GM21526 (cell line): ENCODE measurements at regions not wholly inside any gene's neighbourhood (a gene's known extent, or its start where the extent isn't known, plus 50 kb on each side); places are given as distances from the start of the nearest gene placed in this dataset.
"Not testable (repeated sequence)": the region's sequence is repeated elsewhere in the genome, so short reads cannot be mapped to it uniquely, and the experiment has no call there.

Source experiments
- ATAC-seq: cut with Tn5 transposase; IDR thresholded peaks from one replicate; pipeline ENCODE4 v1.9.1; 2021; ENCODE audit warnings: moderate library complexity; ENCODE audit not compliant: unreplicated experiment, low FRiP score

DNA sequence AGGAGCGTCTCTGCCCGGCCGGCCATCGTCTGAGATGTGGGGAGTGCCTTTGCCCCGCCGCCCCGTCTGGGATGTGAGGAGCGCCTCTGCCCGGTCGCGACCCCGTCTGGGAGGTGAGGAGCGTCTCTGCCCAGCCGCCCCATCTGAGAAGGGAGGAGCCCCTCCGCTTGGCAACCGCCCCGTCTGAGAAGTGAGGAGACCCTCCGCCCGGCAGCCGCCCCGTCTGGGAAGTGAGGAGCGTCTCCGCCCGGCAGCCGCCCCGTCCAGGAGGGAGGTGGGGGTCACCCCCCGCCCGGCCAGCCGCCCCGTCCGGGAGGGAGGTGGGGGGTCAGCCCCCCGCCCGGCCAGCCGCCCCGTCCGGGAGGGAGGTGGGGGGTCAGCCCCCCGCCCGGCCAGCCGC is 432.7 kb downstream of the LIG4 start:
- not testable (repeated sequence) for ATAC-seq

DNA sequence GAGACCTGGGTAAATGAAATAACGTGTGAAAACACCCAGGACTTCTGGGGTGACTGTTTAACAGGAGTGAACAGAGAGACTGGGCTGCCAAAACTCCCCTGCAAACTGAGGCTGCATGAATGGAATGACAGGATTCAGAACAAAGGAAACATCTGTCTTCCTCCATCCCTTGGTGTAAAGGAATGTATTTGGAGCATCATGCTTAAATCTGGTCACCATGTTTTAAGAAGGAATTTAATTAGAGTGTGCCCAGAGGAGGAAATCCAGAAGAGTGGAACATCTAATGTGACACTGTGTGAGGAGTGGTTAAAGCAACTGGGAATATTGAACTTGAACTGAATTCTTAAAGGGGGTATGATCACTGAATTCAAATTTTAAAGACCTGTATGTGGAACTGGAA is 437.2 kb downstream of the LIG4 start:
- ATAC-seq = no peak

DNA sequence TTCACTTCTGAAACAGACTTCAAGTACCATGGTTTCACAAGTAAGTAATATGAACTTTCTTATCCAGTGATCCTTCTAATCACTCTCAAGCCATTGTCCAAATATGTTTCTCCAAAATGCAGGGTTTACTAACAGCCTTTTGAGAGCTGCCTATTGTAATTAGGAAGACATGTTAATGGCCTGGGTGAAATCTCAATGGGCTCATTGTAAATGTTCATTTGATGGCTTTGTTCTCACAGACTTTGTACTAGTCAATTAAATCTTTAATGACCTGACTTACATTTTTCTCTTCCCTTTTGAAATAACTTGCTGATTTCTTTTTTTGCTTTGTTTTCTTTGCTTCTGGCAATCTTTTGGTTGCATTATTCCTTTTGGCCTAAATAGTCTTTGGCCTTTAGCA is 444.8 kb downstream of the LIG4 start:
- no peak for ATAC-seq

- ATAC-seq = no peak
Observed at GRCh38 chr13:107767119-107767518, 448.2 kb downstream of the LIG4 start.

GRCh38 chr13:107765724-107766401 is 449.5 kb downstream of the LIG4 start:
- no peak for ATAC-seq

GRCh38 chr13:107764046-107764445 is 451.3 kb downstream of the LIG4 start:
- no peak for ATAC-seq

GRCh38 chr13:107753748-107754147 is 461.6 kb downstream of the LIG4 start:
- ATAC-seq = no peak

GRCh38 chr13:107753291-107753690 is 462.0 kb downstream of the LIG4 start:
- no peak for ATAC-seq

- no peak for ATAC-seq
Observed at GRCh38 chr13:107743983-107744382, 471.4 kb downstream of the LIG4 start.

GRCh38 chr13:107743526-107743925 is 471.8 kb downstream of the LIG4 start:
- no peak for ATAC-seq

GRCh38 chr13:107743100-107743499 is 472.2 kb downstream of the LIG4 start:
- no peak for ATAC-seq

- ATAC-seq = no peak
Observed at GRCh38 chr13:107742544-107742943, 472.8 kb downstream of the LIG4 start.

DNA sequence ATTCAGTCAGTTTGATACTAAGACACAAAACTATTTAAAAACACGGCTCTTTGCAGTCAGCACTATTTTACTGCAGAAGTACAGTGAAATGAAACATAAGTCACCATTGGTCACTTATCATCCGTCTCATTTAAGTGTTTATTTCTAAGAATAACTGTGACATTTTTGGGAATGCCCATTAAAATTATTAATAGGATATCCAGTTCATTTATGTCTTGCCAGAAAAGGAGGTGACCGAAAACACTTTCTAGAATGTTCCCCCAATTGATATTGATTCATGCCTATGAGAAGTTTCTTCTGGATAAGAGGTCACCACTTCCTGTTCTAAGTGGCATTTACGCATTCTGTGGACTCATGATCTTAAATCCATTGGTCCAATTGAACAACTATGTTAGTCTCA is 477.3 kb downstream of the LIG4 start:
- ATAC-seq = no peak

- no peak for ATAC-seq
Observed at GRCh38 chr13:107736731-107737130, 478.6 kb downstream of the LIG4 start.

GRCh38 chr13:107736170-107736569 is 479.2 kb downstream of the LIG4 start:
- no peak for ATAC-seq

DNA sequence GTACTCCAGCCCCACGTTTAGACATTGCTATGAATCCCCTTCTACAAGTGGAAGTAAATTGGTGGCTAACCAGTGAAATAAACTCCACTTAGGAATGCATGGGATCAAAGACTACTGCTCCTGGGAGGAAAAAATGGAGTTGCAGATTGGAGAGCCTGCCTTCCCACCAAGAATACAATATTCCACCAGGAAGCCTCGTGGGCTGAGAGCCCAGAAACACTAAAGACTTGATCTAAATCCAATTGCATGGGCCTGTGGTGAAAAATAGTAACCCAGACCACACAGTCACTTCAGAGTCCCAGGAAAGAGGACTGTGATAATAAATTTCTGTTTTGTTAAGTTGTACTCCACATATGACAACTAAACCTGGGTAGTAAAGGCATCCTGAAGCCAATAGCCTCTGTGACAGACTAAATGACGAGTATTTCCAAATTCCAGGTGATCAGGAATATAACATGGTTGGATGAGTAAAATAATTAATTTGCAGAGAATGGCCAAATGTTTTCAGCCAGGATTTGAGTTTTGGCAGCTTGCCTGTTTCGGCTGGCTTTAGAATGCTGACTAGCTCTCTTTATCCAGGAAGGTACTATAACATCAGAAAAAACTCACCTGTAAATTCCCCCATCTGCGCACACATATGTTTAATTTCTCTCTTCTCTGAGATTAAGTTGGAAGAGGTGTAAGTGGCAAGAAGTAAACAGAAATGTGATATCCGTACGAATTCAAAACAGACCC is 480.3 kb downstream of the LIG4 start:
- ATAC-seq = no peak

DNA sequence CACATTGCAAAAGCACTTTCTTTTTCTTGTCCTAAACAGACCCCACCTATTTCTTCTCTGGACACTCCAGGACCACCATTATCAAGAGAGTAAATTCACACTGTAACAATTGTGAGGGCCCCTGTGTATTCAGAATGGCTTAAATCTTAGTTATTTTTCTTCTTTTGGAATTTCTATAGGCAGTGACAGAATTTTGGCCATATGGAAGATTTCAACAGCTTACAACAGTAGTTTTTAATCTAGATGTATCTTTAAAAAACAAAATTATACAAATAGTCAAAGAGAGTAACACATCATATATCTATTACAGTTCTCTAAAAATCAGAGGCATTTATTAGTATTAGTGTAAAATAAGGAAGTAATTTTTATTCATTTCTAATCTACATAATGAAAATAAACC is 482.1 kb downstream of the LIG4 start:
- ATAC-seq = no peak

- ATAC-seq = no peak
Observed at GRCh38 chr13:107730813-107731212, 484.5 kb downstream of the LIG4 start.

DNA sequence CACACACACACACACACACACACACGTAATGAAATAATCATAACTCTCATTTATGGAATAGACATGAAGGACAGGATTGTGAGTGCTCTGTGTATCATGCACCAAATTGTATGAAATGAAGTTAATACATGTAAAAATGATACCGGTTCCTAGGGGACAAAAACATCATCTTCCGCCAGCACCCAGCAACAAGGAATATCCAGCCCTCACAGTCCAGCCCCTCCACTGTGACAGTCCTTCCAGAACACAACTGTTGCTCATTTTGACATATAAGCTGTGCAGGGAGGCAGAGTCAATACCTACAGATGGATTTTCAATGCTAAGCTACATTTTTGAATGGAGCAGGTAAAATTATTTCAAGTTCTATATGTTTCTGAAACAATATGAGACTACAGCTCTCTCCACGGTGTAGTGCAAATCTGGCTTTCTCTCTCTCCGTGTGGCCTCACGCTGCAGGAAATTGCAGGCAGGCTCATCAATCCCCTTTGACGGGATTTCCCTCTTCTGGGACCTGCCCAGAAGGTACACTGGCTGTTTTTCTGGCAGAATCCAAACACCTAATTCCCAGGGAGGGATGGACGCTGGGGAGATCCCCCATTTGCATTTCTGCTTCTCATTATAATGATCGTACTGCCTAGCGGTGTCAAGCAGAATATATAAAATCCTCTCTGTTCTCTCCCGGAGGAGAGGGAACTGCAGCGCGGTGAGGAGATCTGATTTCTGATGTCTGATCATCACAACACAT is 494.0 kb downstream of the LIG4 start:
- no peak for ATAC-seq

- ATAC-seq = no peak
Observed at GRCh38 chr13:107716741-107717140, 498.6 kb downstream of the LIG4 start.

- no peak for ATAC-seq
Observed at GRCh38 chr13:107716241-107716640, 499.1 kb downstream of the LIG4 start.

DNA sequence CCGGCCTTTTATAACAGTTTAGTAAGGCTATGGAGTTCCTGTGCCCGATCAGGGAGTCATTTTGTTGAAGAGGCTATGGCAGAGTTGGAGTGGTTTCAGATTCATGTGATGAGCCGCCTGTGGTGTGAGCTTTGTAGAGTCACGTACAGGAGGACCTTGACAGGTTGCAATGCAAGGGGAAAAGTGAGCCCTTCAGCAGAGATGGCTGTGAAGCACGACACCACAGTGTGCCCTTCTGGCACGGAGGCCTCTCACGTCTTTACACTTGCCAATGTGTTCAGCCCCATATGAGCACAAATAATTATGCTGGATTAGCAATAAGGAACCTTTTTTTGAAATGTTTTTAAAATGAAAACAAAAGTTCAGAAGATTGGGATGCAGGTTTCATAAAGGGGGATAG is 499.8 kb downstream of the LIG4 start:
- ATAC-seq = no peak
